Colonic mucosa (tissue), 4 donors: ENCODE measurements at regions not wholly inside any gene's neighbourhood (a gene's known extent, or its start where the extent isn't known, plus 50 kb on each side); places are given as distances from the start of the nearest gene placed in this dataset.

Source experiments
- DNase-seq: peaks from one replicate; pipeline ENCODE4 v3.0.0-alpha.2; 2020
- H3K27ac ChIP-seq: fragments of 200-600 bp; one replicate; pipeline ENCODE4 v1.8.0; 2021
- H3K27me3 ChIP-seq: fragments of 200-600 bp; one replicate; pipeline ENCODE4 v1.8.0; 2021
- H3K36me3 ChIP-seq: fragments of 200-600 bp; one replicate; pipeline ENCODE4 v1.8.0; 2021
- H3K4me1 ChIP-seq: fragments of 200-600 bp; one replicate; pipeline ENCODE4 v1.8.0; 2021; ENCODE audit warnings: mild to moderate bottlenecking
- H3K4me3 ChIP-seq: fragments of 200-600 bp; one replicate; pipeline ENCODE4 v1.8.0; 2021
- H3K9ac ChIP-seq, 2 donors: one replicate each; pipeline ENCODE4 v1.7.0; 2013; ENCODE audit warnings: control low read depth in 2 of 2, low read depth in 2 of 2, low read length in 2 of 2
- H3K9me3 ChIP-seq: fragments of 200-600 bp; one replicate; pipeline ENCODE4 v1.8.0; 2021
- intact Hi-C: fragments of 100-400 bp; cut with DNase I; formaldehyde crosslinking; loops from one replicate; pipeline ENCODE4 v1.14.1; 2022
- TF ChIP-seq, protein P1 (sequence below): fragments of 200-600 bp; IDR thresholded peaks from one replicate; pipeline ENCODE4 v1.8.0; 2022; ENCODE audit warnings: antibody characterized with exemption, mild to moderate bottlenecking
- donor health status: healthy.
- donor health status: DM: no; HTN: no; CAD: no.
- donor health status: DM: no; HTN: no; CAD: no.

DNA sequence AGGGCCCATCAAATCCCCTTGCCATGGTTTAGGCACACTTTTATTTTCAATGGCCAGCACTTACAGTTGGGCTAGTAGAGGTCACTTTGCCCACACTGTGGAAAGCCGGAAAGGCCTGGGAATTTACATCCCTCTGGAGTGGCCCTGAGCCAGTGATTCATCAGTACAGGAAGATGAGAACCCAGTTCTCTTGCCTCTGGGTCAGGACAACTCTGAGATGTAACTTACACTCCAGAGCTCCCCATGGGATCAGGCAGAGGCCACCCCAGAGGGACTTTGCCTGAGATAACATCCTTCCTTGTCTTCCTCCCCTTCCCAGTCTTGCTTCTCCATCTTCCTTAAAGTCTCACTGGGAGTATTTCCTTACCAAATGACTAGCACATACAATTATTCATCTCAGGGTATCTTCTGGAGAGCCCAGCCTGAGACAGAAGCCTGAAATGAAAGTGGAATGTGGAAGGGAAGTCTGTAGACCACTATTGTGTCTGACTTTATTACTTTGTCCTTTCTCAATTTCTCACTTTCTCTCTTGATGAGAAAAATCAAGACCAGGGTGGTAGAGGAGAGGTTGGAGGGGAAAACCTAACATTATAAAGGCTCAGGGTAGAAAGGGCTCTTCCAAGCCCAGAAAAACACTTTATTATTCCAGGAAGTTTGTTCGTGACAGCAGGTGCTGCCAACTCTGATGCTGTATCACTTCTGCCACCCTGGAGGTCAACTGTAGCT is 220.8 kb downstream of the ZNF621 start:
- no peak overlapping the region for H3K4me3 ChIP-seq
- H3K4me1 ChIP-seq, result no peaks in the 10 kb centered on the region
- DNase-seq, result no peak
- no peaks in the 10 kb centered on the region for H3K9me3 ChIP-seq
- H3K9ac ChIP-seq, result no peak overlapping the region
- TF ChIP-seq, protein P1, sequence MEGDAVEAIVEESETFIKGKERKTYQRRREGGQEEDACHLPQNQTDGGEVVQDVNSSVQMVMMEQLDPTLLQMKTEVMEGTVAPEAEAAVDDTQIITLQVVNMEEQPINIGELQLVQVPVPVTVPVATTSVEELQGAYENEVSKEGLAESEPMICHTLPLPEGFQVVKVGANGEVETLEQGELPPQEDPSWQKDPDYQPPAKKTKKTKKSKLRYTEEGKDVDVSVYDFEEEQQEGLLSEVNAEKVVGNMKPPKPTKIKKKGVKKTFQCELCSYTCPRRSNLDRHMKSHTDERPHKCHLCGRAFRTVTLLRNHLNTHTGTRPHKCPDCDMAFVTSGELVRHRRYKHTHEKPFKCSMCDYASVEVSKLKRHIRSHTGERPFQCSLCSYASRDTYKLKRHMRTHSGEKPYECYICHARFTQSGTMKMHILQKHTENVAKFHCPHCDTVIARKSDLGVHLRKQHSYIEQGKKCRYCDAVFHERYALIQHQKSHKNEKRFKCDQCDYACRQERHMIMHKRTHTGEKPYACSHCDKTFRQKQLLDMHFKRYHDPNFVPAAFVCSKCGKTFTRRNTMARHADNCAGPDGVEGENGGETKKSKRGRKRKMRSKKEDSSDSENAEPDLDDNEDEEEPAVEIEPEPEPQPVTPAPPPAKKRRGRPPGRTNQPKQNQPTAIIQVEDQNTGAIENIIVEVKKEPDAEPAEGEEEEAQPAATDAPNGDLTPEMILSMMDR, result no peak
- no peaks in the 10 kb centered on the region for H3K27me3 ChIP-seq
- H3K36me3 ChIP-seq, result no peaks in the 10 kb centered on the region
- H3K27ac ChIP-seq, result no peak overlapping the region
- intact Hi-C loops, result no loop called here

DNA sequence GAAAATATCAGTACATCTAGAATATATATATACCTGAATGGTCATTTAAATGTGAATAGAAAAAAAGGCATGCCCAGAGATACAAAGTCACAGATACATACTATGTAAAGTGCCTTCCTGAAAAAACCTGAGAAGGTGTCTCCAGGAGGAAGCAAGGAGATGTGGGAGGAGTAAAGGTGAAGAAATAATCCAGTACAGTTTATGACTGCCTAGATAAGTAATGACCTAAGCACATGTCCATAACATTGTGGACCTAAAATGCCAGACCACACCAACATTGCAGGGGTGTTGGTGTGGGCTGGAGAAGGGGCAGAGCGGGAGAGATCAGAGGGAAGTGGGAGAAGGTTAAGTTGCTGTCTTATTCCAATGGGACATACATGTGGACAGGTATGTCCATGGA is 226.9 kb downstream of the ZNF621 start:
- H3K27me3 ChIP-seq, result no peaks in the 10 kb centered on the region

DNA sequence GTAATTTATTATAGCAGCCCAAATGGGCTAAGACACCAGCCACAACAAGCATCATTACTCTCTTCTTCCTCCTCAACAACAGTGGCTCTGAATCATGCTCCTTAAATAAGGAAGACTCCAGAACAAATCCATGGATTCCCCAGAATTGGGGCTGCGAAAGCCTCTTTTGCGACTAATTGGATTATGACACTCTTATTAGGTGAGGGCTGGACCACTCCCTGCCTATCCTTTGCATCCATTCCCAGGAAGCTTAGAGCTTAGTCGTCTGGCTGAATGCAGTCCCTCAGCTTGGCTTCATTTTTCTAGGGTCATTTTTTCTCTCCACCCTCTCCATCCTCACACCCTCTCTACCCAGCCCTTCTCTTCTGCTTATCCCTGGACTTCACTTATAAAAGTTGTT is 227.7 kb downstream of the ZNF621 start:
- intact Hi-C loops, result no loop called here

More for the DNA sequence above, 226.9 kb downstream of the ZNF621 start:
- no peaks in the 10 kb centered on the region for H3K36me3 ChIP-seq
- TF ChIP-seq, protein P1, result no peak
- H3K9ac ChIP-seq, result no peak overlapping the region
- intact Hi-C loops, result no loop called here
- no peak for DNase-seq
- H3K4me3 ChIP-seq, result no peak overlapping the region
- no peaks in the 10 kb centered on the region for H3K9me3 ChIP-seq
- no peak overlapping the region for H3K27ac ChIP-seq
- no peaks in the 10 kb centered on the region for H3K4me1 ChIP-seq

DNA sequence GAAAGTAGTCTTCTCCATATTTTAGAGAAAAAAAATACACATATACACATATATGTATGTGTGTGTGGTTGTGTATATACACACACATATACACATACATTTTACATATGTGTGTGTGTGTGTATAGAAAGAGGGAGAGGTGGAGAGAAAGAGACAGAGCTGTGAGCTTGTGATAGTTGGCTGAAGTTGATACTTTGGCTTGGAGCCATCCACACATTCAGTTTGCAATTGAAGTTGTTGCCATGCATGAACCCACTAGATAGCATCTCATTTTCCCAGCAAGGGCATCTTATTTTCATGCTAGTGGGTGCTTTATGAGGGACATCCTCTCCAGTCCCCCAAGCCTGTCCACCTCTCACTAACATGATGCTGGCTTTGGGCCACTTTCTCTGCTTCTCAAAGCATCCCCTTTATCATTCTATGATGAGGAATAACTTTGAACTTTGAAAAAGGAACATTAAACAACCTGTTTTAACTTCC is 228.6 kb downstream of the ZNF621 start:
- Histone ChIP-seq H3K36me3 (no peaks in the 10 kb centered on the region), H3K4me3 (no peak overlapping the region), H3K27ac (no peak overlapping the region), H3K9ac (no peak overlapping the region), H3K9me3 (no peaks in the 10 kb centered on the region), H3K4me1 (no peaks in the 10 kb centered on the region), H3K27me3 (no peaks in the 10 kb centered on the region)
- intact Hi-C loops, result no loop called here
- TF ChIP-seq, protein P1, result no peak
- no peak for DNase-seq

More for the DNA sequence above, 227.7 kb downstream of the ZNF621 start:
- DNase-seq, result no peak
- Histone ChIP-seq H3K9me3 (no peaks in the 10 kb centered on the region), H3K4me1 (no peaks in the 10 kb centered on the region), H3K27me3 (no peaks in the 10 kb centered on the region), H3K27ac (no peak overlapping the region), H3K4me3 (no peak overlapping the region), H3K36me3 (no peaks in the 10 kb centered on the region), H3K9ac (no peak overlapping the region)
- TF ChIP-seq, protein P1, result no peak

DNA sequence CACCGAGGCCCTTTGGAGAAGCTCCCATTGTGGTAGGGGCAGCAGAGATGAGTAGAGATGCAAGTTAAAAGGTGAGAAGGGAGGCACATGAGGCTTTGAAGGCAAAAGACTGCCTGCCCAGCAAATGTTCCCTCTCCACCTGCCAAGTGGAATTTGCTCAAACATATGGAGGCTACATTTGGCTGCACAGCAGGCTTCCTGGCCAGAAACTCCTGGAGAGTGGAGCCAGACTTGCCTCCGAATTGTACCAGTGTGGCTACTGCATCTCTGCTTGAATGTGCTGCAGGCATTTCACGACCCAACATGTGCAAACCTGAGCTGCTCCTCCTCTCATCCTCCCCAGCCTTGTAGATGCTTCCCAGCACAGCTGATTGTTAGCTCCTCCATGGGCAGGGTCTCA is 229.2 kb downstream of the ZNF621 start:
- Histone ChIP-seq H3K27ac (no peak overlapping the region), H3K4me3 (no peak overlapping the region), H3K27me3 (no peaks in the 10 kb centered on the region), H3K9me3 (no peaks in the 10 kb centered on the region), H3K9ac (no peak overlapping the region), H3K4me1 (no peaks in the 10 kb centered on the region), H3K36me3 (no peaks in the 10 kb centered on the region)
- DNase-seq, result no peak
- intact Hi-C loops, result no loop called here
- TF ChIP-seq, protein P1, result no peak
